H9 (cell line): ENCODE measurements at regions not wholly inside any gene's neighbourhood (a gene's known extent, or its start where the extent isn't known, plus 50 kb on each side); places are given as distances from the start of the nearest gene placed in this dataset.

Experiments
- DNase-seq: peaks from one replicate; pipeline ENCODE4 v3.0.0-alpha.2; 2017
- H2AFZ ChIP-seq: one replicate; pipeline ENCODE4 v1.6.1; 2013; ENCODE audit warnings: mild to moderate bottlenecking, low read length, control low read depth, moderate library complexity
- H2AK5ac ChIP-seq: 2 replicates; pipeline ENCODE4 v1.6.1; 2013; ENCODE audit warnings: low read length, control low read depth, mixed read lengths; ENCODE audit not compliant: insufficient read length
- H2BK120ac ChIP-seq: one replicate; pipeline ENCODE4 v1.6.1; 2013; ENCODE audit warnings: low read depth, mild to moderate bottlenecking, low read length, control low read depth, inconsistent platforms; ENCODE audit not compliant: poor library complexity, severe bottlenecking
- H2BK12ac ChIP-seq: 2 replicates; pipeline ENCODE4 v1.6.1; 2013; ENCODE audit warnings: low read length, control low read depth, mixed read lengths, low read depth; ENCODE audit not compliant: insufficient read length
- H2BK15ac ChIP-seq: 2 replicates; pipeline ENCODE4 v1.6.1; 2013; ENCODE audit warnings: low read depth, low read length, control low read depth
- H2BK20ac ChIP-seq: one replicate; pipeline ENCODE4 v1.6.1; 2013; ENCODE audit warnings: low read depth, mild to moderate bottlenecking, low read length, control low read depth, inconsistent platforms; ENCODE audit not compliant: poor library complexity, severe bottlenecking
- H2BK5ac ChIP-seq: 2 replicates; pipeline ENCODE4 v1.6.1; 2013; ENCODE audit warnings: low read length, control low read depth, mixed read lengths; ENCODE audit not compliant: insufficient read length
- H3K14ac ChIP-seq: 2 replicates; pipeline ENCODE4 v1.6.1; 2013; ENCODE audit warnings: low read length, control low read depth; ENCODE audit not compliant: insufficient read depth
- H3K18ac ChIP-seq: 2 replicates; pipeline ENCODE4 v1.6.1; 2013; ENCODE audit warnings: low read depth, mild to moderate bottlenecking, mixed read lengths, low read length, control low read depth; ENCODE audit not compliant: insufficient read length
- H3K23ac ChIP-seq: 2 replicates; pipeline ENCODE4 v1.6.1; 2013; ENCODE audit warnings: low read length, control low read depth, mixed read lengths, low read depth; ENCODE audit not compliant: insufficient read length
- H3K23me2 ChIP-seq: 2 replicates; pipeline ENCODE4 v1.6.1; 2013; ENCODE audit warnings: low read depth, mild to moderate bottlenecking, mixed read lengths, low read length, control low read depth; ENCODE audit not compliant: insufficient read length, poor library complexity, severe bottlenecking
- H3K27ac ChIP-seq: 2 replicates; pipeline ENCODE4 v1.5.1; 2013; ENCODE audit warnings: low read length, control low read depth, mixed read lengths, low read depth; ENCODE audit not compliant: insufficient read length
- H3K27me3 ChIP-seq: 2 replicates; pipeline ENCODE4 v1.6.1; 2013; ENCODE audit warnings: low read length, control low read depth, inconsistent platforms; ENCODE audit not compliant: insufficient read depth
- H3K4ac ChIP-seq: 2 replicates; pipeline ENCODE4 v1.6.1; 2013; ENCODE audit warnings: low read depth, mild to moderate bottlenecking, control low read depth, inconsistent platforms, low read length, moderate library complexity
- H3K4me1 ChIP-seq: 2 replicates; pipeline ENCODE4 v1.6.1; 2013; ENCODE audit warnings: low read length, control low read depth, inconsistent platforms; ENCODE audit not compliant: insufficient read depth
- H3K4me2 ChIP-seq: 2 replicates; pipeline ENCODE4 v1.6.1; 2013; ENCODE audit warnings: low read length, control low read depth, mixed read lengths; ENCODE audit not compliant: insufficient read length, insufficient read depth
- H3K56ac ChIP-seq: 2 replicates; pipeline ENCODE4 v1.6.1; 2013; ENCODE audit warnings: low read depth, mild to moderate bottlenecking, mixed read lengths, low read length, control low read depth; ENCODE audit not compliant: insufficient read length
- H3K79me1 ChIP-seq: 2 replicates; pipeline ENCODE4 v1.6.1; 2013; ENCODE audit warnings: low read depth, mild to moderate bottlenecking, moderate library complexity, low read length, control low read depth, inconsistent platforms; ENCODE audit not compliant: insufficient read depth, poor library complexity, severe bottlenecking
- H3K79me2 ChIP-seq: 2 replicates; pipeline ENCODE4 v1.6.1; 2013; ENCODE audit warnings: low read length, control low read depth, inconsistent platforms; ENCODE audit not compliant: insufficient read depth
- H3K9ac ChIP-seq: 2 replicates; pipeline ENCODE4 v1.6.1; 2013; ENCODE audit warnings: low read length, control low read depth, mixed read lengths; ENCODE audit not compliant: insufficient read length; ENCODE audit errors: extremely low read depth
- H3K9me3 ChIP-seq: one replicate; pipeline ENCODE4 v1.6.1; 2013; ENCODE audit warnings: low read depth, low read length, inconsistent platforms; ENCODE audit not compliant: control insufficient read depth
- H3T11ph ChIP-seq: one replicate; pipeline ENCODE4 v1.6.1; 2013; ENCODE audit warnings: mild to moderate bottlenecking, low read length, control low read depth, inconsistent platforms
- H4K20me1 ChIP-seq: one replicate; pipeline ENCODE4 v1.6.1; 2013; ENCODE audit not compliant: control insufficient read depth, insufficient read length, insufficient read depth
- H4K5ac ChIP-seq: 2 replicates; pipeline ENCODE4 v1.6.1; 2013; ENCODE audit warnings: low read depth, mild to moderate bottlenecking, mixed read lengths, low read length, control low read depth; ENCODE audit not compliant: insufficient read length
- H4K8ac ChIP-seq: replicated peaks from 2 replicates; pipeline ENCODE4 v1.6.1; 2013; ENCODE audit warnings: low read length, control low read depth, mixed read lengths, low read depth; ENCODE audit not compliant: insufficient read length
- H4K91ac ChIP-seq: 2 replicates; pipeline ENCODE4 v1.6.1; 2013; ENCODE audit warnings: low read depth, mild to moderate bottlenecking, moderate library complexity, mixed read lengths, low read length, control low read depth; ENCODE audit not compliant: insufficient read length
- H3K27ac Mint-ChIP-seq, 3 experiments: 2 replicates in 2 of 3; 3 replicates in 1 of 3; pipeline ENCODE4 v1.8.0; 2020 to 2021; ENCODE audit warnings: mixed read lengths in 3 of 3, mild to moderate bottlenecking in 1 of 3, moderate library complexity in 1 of 3
- H3K27me3 Mint-ChIP-seq: 2 replicates; pipeline ENCODE4 v1.8.0; 2021; ENCODE audit warnings: low read depth, mild to moderate bottlenecking, moderate library complexity, mixed read lengths
- H3K36me3 Mint-ChIP-seq, 3 experiments: 2 replicates in 2 of 3; 3 replicates in 1 of 3; pipeline ENCODE4 v1.8.0; 2020 to 2021; ENCODE audit warnings: low read depth in 3 of 3, mixed read lengths in 3 of 3; ENCODE audit not compliant: insufficient read depth in 1 of 3
- H3K4me1 Mint-ChIP-seq, 2 experiments: 2 replicates each; pipeline ENCODE4 v1.8.0; 2020; ENCODE audit warnings: mixed read lengths in 2 of 2
- H3K4me3 Mint-ChIP-seq, 2 experiments: 2 replicates in 1 of 2; 3 replicates in 1 of 2; pipeline ENCODE4 v1.8.0; 2020 to 2021; ENCODE audit warnings: mild to moderate bottlenecking in 2 of 2, mixed read lengths in 2 of 2, moderate library complexity in 1 of 2
- H3K9me3 Mint-ChIP-seq, 2 experiments: 2 replicates in 1 of 2; 3 replicates in 1 of 2; pipeline ENCODE4 v1.8.0; 2020; ENCODE audit warnings: mild to moderate bottlenecking in 2 of 2, mixed read lengths in 2 of 2, moderate library complexity in 1 of 2
- WGBS: extraction: QIAGEN DNeasy Blood & Tissue Kit; methylation state at CpG from one replicate; pipeline ENCODE4 v1.1.7; 2013; ENCODE audit warnings: missing lambda C conversion rate, low lambda C conversion rate, mixed read lengths; ENCODE audit not compliant: insufficient read length; ENCODE audit errors: extremely low coverage; 5-methylcytosine and 5-hydroxymethylcytosine counted together
- TF ChIP-seq, protein P1 (sequence below): fragments of 200-600 bp; sonication (generic); conservative IDR thresholded peaks from 3 replicates; pipeline ENCODE4 v1.8.0; 2021; ENCODE audit warnings: antibody characterized with exemption, mild to moderate bottlenecking

DNA sequence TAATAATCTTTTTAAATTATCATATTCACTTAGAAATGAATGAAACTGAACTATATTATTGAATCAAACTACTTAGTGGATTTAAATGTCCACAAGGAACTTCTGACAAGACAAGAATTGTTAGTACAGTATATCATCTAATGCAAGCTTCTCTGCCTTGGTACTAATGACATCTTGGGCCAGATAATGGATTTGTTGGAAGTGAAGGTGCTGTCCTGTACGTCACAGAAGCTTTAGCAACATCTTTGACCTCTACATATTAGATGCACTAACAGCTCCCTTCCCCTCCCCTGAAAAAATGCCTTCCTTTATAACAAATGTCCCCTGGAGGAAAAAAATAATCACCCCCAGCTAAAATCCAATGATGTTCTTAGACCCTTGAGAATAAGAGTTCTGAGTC is 695.8 kb upstream of the EYS start:
- H3K4ac ChIP-seq, result no peak overlapping the region
- TF ChIP-seq, protein P1, sequence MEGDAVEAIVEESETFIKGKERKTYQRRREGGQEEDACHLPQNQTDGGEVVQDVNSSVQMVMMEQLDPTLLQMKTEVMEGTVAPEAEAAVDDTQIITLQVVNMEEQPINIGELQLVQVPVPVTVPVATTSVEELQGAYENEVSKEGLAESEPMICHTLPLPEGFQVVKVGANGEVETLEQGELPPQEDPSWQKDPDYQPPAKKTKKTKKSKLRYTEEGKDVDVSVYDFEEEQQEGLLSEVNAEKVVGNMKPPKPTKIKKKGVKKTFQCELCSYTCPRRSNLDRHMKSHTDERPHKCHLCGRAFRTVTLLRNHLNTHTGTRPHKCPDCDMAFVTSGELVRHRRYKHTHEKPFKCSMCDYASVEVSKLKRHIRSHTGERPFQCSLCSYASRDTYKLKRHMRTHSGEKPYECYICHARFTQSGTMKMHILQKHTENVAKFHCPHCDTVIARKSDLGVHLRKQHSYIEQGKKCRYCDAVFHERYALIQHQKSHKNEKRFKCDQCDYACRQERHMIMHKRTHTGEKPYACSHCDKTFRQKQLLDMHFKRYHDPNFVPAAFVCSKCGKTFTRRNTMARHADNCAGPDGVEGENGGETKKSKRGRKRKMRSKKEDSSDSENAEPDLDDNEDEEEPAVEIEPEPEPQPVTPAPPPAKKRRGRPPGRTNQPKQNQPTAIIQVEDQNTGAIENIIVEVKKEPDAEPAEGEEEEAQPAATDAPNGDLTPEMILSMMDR, result no peak
- no peak overlapping the region for H3K56ac ChIP-seq
- H3K9me3 Mint-ChIP-seq, result no peaks in the 10 kb centered on the region
- no peak overlapping the region for H2BK120ac ChIP-seq
- no peak overlapping the region for H3K23ac ChIP-seq
- H3K36me3 Mint-ChIP-seq, result no peaks in the 10 kb centered on the region
- no peaks in the 10 kb centered on the region for H3K79me1 ChIP-seq
- DNase-seq, result no peak
- no peaks in the 10 kb centered on the region for H3K9me3 ChIP-seq
- H3K9ac ChIP-seq, result no peak overlapping the region
- no peaks in the 10 kb centered on the region for H3K23me2 ChIP-seq
- H3K27me3 ChIP-seq, result no peaks in the 10 kb centered on the region
- no peaks in the 10 kb centered on the region for H3K79me2 ChIP-seq
- no peaks in the 10 kb centered on the region for H3K4me1 Mint-ChIP-seq
- no peak overlapping the region for H4K91ac ChIP-seq
- H2BK15ac ChIP-seq, result no peak overlapping the region
- H3K27ac Mint-ChIP-seq, result no peak overlapping the region
- no peak overlapping the region for H4K8ac ChIP-seq
- no peak overlapping the region for H2AK5ac ChIP-seq
- H4K5ac ChIP-seq, result no peak overlapping the region
- no peak overlapping the region for H3K4me2 ChIP-seq
- no peaks in the 10 kb centered on the region for H4K20me1 ChIP-seq
- H3T11ph ChIP-seq, result no peak overlapping the region
- no peaks in the 10 kb centered on the region for H3K27me3 Mint-ChIP-seq
- H2BK20ac ChIP-seq, result no peak overlapping the region
- no CpG with 5 or more reads among the region's 1 CpG for WGBS
- no peak overlapping the region for H3K27ac ChIP-seq
- no peak overlapping the region for H2AFZ ChIP-seq
- H3K4me3 Mint-ChIP-seq, result no peak overlapping the region
- no peak overlapping the region for H2BK12ac ChIP-seq
- H3K14ac ChIP-seq, result no peak overlapping the region
- no peak overlapping the region for H2BK5ac ChIP-seq
- H3K18ac ChIP-seq, result no peak overlapping the region
- no peaks in the 10 kb centered on the region for H3K4me1 ChIP-seq
